ENCODE measurements at regions not wholly inside any gene's neighbourhood (a gene's known extent, or its start where the extent isn't known, plus 50 kb on each side); places are given as distances from the start of the nearest gene placed in this dataset.

DNA sequence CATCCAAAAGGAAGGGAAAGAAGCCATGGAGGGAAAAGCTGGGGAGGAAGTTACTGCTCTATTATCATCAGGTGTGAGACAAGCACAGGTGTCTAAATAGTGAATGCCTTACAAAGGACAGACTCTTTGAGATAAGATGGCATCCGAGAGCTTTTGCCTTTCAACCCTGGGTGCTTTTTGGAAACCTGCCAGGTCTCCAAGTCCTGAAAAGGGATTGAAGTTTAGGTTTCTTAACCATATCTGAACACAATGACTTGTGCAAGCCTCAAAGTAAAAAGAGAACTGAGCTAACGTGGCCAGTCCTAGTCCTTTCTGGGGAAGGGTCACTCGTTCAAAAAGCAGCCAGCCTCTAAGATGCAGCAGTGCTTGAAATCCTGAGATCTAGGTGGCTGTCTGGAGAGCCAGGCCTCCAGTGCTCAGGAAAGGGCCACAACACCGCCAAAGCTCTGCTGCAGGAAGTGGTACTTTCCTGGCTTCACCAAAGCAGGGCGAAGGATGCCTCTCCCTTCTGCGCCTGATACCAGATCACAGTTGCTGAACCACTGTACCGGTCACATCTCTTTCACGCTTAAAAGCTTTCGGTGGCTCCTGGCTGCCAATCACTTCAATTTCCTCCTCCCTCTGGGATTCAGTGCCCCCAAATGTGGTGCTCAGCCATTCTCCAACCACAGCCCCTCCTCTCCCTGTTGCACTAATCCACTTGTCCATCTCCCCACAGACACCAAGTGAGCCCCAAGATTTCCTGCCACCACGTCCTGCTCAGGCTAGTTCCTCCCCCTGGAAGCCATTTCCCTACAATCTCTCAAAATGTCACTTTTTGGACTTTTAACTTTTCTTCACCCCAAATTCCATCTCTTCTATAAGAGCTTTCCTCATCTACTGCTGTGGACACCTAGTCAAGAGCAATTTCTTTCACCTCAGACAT is 104.1 kb upstream of the LPP start:
- no peak for FAIRE-seq

DNA sequence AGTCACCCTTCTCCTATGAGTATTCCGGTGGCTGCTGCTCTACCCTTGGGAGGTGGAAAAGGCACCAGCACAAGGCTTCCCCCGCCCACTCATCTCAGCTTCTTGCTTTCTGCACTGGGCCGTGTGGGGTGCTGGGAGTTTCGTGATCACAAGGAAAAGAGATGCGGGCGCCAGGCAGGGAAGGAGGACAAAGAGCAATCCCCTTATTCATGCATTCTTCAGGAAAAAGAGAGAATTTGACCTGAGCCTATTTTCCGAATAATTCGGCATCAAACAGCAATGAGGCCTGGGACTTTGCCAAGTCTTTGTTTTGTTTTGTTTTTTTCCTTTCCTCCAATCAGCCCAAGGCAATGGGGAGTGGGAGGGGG is 102.2 kb upstream of the LPP start:
- no peak for DNase-seq (ENCODE audit: low spot score in 2 of 2)
- FAIRE-seq, result no peak

More for the DNA sequence above, 104.1 kb upstream of the LPP start:
- DNase-seq (ENCODE audit: low spot score in 2 of 2), result no peak

DNA sequence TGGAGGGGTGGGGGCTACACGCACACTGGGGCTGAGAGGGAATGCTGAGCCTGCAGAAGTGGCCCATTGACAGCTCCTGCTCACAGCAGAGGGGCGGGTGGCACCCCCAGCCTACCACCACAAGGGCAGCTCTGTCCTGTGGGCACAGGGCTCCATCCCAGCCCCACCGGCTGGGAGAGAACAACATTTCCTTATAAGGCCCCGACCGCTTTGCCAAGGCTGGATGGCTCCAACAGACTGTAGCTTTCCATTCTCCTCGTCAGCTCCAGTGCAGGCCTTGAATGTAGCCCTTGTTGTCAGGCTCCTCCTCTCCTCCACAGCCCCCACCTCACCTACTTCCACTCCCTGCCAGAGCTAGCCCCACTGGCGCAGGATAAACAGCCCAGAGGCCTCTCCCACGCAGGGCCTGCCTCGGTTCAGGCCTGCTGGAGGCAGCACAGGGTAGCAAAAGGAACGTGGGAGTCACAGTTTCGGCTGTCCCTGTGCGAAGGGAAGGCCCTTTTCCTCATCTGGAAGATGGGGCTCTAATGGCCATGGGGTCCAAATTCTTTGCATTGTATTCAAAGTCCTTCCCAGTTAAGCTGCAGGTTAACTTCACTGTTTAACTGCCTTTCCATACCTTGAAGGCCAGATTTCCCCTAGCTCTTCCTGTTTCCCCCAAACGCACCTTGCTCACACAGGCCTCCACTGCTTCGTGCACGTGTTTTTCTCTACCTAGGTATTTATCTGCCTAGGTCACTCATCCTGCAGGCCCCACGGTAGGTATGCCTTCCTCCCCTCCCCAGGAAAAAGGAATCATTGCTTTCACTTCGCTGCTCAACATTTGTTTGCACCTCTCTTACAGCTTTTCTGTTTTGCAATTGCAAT is 101.6 kb upstream of the LPP start:
- FAIRE-seq (peak; percentile 95), DNase-seq (ENCODE audit: low spot score in 2 of 2) (peak; percentile 52 to 60)

DNA sequence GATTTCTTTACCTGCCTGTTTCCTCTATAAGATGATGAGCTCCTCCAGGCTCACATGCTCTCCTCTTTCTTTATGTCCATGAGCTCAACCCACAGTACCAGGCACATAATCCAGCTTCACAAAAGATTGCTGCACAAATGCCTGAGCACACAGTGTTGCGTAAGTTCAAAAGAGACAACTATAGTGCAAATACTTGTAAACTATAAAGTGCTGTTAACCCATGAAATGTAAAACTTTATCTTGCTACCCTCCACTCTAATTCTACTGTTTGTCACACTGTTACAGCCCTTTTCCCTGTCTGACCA is 101.0 kb upstream of the LPP start:
- FAIRE-seq (no peak), DNase-seq (ENCODE audit: low spot score in 2 of 2) (no peak)

DNA sequence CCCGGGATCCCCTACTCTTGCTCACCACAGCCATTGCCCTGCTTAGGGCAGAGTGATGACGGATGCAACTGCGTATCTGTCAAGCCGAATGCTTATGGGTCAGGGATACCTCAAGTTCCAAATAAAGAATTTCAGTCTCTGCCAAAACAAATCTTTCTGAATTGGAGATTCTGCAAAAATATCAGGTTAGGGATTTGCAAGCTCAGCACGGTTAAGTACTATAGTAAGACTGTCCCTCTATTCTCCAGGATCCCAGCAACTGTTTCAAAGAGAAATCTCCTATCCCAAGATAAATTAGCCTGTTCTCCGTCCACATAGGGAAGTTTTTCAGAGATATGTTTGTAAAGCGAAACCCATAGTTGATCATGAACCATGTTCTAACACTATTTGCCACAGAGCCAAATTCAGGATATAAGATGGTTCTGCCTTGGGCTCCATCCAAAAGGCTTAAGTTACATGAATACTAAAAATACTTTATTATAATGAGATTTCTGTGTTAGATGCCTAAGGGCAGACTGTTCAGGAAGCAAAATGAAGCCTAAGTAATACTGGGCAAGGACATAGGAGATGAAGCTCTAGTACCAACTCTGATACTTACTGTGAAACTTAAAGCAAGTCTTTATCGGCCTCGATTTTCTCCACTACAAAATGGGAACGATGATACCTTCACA is 100.1 kb upstream of the LPP start:
- FAIRE-seq (no peak), DNase-seq (ENCODE audit: low spot score in 2 of 2) (no peak)

DNA sequence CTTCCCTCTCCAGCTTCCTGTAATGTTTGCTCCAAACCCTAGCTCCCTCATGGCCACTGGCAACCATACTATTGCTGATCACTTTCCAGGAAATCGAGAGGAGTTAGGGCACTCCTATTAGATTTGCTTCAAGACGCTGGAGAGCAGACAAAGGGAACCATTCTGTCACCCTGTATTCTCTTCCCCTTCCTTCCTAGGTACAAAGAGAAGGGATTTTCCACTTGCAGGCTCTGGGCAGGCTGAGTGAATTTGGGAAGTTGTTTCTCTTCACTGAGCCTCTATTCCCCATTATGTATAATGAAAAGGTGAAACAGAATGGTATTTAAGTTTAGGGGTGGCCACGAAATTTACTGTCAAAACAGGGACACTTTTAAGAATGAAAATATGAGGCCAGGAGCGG is 99.4 kb upstream of the LPP start:
- DNase-seq (ENCODE audit: low spot score in 2 of 2), result no peak
- no peak for FAIRE-seq

DNA sequence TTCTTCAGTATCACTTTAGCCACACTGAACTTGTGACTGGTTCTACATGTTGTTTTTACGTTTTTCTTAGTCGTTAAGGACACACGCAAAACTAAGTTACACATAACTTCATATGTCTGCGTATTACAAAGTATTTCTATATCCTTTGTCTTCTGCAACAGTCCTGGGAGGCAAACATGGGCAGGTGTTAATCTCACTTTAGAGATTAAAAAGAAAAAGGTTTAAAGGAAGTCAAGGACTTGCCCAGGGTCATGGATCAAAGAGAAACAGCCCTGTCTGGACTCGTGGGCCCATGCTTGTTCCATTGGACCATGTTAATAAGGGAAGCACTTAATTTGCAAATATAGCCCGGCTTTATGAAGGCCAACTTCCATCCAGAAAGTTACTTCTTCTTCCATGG is 98.6 kb upstream of the LPP start:
- FAIRE-seq, result no peak

DNA sequence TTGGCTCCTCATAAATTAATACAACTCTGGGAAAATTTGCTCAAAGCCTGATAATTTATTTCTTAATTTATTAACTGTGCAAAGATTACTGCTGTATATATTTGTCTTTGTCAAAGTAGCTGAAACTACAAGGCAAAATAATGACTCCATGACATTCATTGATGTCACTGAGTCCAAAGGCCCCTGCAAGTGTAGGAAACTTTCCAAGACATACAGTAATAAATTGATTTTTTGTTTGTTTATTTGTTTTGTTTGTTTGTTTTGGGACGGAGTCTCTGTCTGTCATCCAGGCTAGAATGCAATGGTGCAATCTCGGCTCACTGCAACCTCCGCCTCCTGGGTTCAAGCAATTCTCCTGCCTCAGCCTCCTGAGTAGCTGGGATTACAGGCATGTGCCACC is 96.8 kb upstream of the LPP start:
- no peak for FAIRE-seq
- no peak for DNase-seq (ENCODE audit: low spot score in 2 of 2)

More for the DNA sequence above, 98.6 kb upstream of the LPP start:
- DNase-seq (ENCODE audit: low spot score in 2 of 2), result no peak

DNA sequence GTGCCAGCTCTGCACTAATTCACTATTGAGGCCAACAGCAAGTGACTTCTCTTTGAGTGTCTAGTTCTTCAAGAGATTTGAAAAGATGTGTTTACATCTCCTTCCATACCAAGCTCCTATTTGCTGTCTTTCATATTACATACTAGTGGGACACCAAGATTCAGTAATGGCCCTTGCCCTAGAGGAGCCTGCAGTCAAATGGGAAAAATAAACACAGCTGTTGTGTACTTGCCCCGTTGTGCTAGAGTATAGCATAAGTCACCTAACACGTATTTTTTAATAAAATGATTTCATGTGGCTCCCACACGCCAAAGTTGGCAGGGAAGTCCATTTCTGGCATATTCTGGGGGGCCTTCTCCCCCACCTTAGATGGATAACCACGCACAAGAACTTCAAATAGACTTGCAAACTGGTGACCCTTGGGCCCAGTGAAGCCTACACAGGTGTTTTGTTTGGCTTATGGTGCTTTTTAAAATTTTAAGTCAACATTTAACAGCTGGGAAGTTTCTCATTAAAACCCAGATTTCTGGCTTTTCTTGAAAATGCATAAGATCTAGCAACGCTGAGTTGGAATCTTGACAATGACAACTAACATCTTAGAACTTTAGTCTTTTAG is 95.3 kb upstream of the LPP start:
- no peak for DNase-seq (ENCODE audit: low spot score in 2 of 2)
- no peak for FAIRE-seq

DNA sequence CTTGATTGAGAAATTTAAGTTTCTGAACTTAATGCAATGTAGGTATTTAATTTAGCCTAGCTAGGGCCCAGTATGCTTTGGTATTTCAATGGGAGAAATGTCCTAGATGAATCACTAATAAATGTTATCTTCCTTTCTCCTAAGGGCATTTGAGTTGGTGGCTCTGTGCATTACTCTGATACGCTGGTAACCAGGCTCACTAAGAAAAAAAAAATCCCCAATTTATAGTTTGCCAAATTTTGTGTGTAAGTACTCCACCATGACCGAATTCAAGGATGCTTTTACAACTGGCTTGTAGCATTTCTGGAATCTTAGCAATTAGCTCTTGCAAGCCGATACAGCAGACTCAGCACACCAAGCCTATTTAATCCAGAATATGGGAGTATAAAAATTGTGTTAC is 94.6 kb upstream of the LPP start:
- DNase-seq (ENCODE audit: low spot score in 2 of 2), result no peak
- no peak for FAIRE-seq

DNA sequence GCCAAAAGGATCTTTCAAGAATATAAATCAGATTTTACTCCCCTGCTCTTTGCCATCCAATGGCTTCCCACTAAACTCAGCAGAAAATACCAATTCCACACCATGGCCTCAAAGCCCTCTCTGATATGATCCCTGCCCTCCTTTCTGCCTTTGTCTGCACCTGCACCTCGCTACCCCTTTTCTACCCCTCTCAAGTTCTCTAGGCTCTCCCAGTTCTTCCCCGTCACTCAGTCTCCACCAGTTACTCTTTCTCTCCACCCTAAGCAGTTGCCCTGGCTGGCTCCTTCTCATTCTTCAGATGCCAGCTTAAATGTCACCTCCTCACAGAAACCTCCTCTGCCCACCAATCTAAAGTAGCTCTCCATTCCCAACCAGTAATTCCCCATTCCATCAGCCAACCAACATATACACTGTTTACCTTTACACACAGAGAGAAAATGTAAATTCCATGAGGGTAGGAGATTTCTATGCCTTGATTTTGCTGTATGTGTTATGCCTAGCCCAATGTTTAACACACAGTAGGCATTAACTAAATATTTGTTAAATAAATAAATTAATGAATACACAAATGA is 93.6 kb upstream of the LPP start:
- FAIRE-seq (no peak), DNase-seq (ENCODE audit: low spot score in 2 of 2) (no peak)

DNA sequence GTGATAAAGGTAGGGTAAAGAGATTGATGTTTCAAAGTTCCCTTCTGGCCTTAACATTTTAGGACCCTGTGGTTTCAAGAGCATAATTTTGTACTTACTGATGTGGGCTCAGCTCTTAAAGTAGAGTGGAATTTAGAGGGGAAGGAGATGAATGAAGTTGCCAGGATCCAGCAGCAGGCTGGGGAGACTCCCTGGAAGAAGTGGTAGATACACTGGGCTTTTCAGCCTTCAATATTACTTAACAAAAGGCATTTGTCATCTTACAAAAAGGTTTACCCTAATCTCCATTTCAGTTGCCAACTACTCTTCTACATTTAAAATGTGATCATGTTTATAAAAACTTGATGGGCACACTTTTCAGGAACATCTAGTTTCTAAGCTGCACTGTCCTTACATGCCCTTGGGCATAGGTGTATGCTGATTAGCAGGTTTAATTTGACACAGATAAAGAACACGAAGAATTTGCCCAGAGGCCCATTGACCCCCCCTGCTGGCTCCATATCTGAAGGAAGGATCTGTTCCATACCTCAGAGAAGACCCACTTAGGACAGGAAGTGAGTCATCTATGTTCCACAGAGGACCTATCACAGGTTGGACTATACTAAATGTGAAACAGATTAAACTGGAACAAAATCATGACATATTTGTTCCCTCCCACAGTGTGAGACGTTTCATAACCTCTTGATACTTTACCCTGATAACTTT is 93.0 kb upstream of the LPP start:
- DNase-seq (ENCODE audit: low spot score in 2 of 2) (no peak), FAIRE-seq (no peak)

DNA sequence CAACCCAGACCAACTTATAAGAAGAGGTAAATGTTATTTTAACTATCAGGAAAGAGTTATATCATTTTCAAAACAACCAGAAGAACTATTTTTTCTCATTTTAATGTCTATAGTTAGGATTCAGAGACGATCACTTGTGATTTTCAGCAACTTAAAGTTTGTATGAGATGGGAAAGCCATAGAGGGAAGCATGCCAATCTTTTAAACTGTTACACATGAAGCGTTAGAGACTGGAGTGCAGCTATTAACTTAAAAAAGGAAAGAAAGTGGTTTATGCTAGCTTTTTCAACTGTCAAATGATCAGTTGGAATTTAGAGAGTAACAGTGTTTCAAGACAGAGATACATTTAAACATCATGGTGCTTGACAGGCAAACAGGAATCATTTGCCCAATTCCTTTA is 91.7 kb upstream of the LPP start:
- DNase-seq (ENCODE audit: low spot score in 2 of 2) (no peak), FAIRE-seq (no peak)

DNA sequence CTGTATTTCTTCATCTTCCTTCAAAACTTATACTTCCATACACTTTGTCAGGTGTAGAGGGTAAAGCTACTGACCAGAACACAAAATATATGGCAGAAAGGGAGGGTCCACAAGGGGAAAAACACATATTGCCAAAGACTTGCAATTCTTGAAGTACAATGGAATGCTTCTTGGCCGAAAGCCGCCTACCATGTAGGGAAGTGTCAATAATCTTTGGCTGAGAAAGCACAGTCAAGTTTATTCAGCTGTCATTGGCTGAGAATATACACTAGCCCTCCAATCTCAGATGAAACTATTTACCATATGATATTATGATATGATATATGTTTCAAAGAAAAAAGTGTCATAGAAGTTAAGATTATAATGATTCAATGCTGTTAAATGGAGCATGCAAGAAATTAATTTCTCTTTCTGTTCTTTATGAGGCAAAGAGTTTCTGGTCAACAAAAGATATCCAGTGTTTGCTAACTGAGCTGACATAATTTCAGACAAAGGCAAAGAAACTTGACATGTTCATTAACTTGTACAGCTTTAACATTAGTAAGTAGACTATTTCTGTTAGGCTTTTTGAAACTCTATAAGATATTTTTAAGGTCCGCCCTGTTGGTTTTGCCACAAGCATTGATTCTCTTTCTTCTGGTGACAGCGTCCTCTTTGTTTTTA is 89.0 kb upstream of the LPP start:
- DNase-seq (ENCODE audit: low spot score in 2 of 2) (no peak), FAIRE-seq (no peak)

DNA sequence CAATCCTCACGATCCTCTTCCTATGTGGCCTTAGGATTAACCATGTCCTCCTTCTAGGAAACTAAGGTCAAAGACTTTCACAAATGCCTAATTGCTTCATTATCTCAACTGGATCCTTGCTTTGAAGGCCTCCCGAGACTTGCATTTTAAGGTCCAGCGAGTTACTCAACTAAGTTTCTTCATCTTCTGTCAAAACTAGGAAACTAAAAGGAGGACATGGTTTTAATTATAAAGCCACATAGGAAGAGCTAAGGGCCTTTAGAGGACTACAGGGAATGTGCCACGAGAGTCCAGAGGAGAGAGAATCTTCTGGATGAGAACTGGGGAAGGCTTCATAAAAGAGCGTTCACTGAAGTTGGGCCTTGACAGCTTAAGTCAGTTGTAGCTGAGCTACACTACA is 87.8 kb upstream of the LPP start:
- FAIRE-seq, result no peak
- no peak for DNase-seq (ENCODE audit: low spot score in 2 of 2)

DNA sequence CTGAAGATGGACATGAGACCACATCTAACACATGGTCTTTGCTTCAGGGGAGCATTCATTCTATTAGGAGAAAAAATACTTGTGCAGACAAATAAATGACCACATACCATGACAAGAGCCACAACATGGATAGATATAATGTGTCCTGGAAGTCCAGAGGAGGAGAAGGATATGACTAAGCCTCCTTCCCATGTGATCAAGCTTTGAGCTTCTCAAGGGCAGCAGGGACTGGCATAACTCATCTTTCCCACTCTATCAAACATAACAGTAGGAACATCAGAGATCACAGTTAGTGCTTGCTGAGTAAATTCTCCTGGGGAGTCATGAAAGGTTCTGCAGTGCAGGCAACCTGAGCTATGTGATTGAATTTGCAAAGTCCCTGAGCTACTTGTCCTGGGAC is 86.0 kb upstream of the LPP start:
- FAIRE-seq, result no peak
- no peak for DNase-seq (ENCODE audit: low spot score in 2 of 2)

DNA sequence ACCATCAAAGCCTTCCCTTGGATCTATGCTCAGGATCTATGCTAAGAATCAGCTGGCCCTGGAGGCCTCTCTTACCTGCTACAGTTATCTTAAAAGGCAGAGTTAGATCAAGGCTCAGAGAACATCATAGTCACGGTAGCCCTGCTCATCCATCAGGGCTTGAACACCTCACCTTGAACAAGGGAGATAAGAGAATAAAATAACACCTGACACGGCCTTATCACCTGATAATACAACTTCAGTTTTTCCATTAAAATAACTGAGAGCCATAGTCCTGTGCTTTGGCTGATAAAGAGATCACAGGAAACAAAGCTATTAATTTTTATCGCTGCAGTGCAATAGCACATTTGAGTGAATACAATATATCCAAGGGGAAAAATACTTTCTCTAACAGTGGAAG is 85.6 kb upstream of the LPP start:
- FAIRE-seq, result no peak
- no peak for DNase-seq (ENCODE audit: low spot score in 2 of 2)

DNA sequence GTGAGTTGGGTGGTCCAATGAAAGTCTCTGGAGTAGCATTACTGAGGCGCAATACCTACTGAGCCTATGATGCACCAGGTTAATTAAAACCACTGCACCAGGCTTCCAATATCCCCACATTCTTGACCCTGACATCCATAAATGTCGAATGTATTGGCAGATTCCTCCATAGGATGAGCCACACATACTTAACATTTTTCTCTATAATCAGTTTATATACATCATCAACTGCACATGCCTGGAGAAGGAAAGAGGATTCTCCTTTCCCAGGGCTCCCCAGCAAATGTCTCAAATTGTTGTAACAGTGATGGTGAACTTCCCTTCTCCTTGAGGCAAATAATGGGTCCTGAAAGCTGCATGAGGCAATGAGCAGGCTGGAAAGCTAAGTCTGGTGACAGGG is 82.3 kb upstream of the LPP start:
- DNase-seq (ENCODE audit: low spot score in 2 of 2), result no peak
- no peak for FAIRE-seq

DNA sequence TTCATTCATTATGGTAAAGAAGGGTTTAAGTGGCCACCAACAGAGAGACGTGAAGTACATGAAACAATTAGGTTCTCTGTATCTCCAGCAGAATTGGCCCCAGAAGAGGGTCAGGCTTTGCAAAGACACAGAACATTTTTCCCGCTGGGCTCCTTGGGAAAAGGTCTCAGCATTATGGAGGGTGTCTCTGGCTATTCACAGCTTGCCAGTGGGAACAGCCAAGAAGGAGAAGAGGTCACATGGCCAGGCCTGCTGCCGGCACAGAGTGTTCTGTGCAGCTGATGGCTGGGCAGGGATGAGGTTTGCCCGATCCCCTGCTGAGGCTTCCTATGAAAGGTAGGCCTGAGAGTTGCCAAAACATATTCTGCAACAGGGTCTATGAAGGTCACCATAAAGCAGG is 77.8 kb upstream of the LPP start:
- DNase-seq (ENCODE audit: low spot score in 2 of 2) (peak in 1 of 2 donors; percentile 28), FAIRE-seq (no peak)

Data from frontal cortex (tissue), 3 donors.